ENCODE measurements at regions not wholly inside any gene's neighbourhood (a gene's known extent, or its start where the extent isn't known, plus 50 kb on each side); places are given as distances from the start of the nearest gene placed in this dataset.

GRCh38 chr10:50981385-50981784 lies 92.9 kb upstream of the PRKG1 start:
- no peaks in the 10 kb centered on the region for H3K9me3 ChIP-seq (ENCODE audit: control insufficient read depth, low read depth, low read length)
- Mint-ChIP-seq H3K36me3 (ENCODE audit: insufficient read depth in 1 of 3, low read depth in 3 of 3) (no peaks in the 10 kb centered on the region), H3K27me3 (ENCODE audit: low read depth) (peaks cover 4% of the 10 kb centered on the region; the same call in 1 of the 2 replicates), H3K4me1 (no peaks in the 10 kb centered on the region), H3K9me3 (no peaks in the 10 kb centered on the region), H3K4me3 (no peak overlapping the region), H3K27ac (no peak overlapping the region)
- H3K56ac ChIP-seq (ENCODE audit: insufficient read length, low read depth, low read length): no peak overlapping the region
- no peak overlapping the region for H3K9ac ChIP-seq (ENCODE audit: extremely low read depth, insufficient read length, low read length)
- H3K14ac ChIP-seq (ENCODE audit: insufficient read depth, low read length): no peak overlapping the region
- no peak overlapping the region for H2BK15ac ChIP-seq (ENCODE audit: low read depth, low read length)
- H3K23me2 ChIP-seq (ENCODE audit: insufficient read length, low read depth, low read length, poor library complexity, severe bottlenecking): no peaks in the 10 kb centered on the region
- no peak overlapping the region for H3K4me2 ChIP-seq (ENCODE audit: insufficient read depth, insufficient read length, low read length)
- H4K8ac ChIP-seq (replicated peaks; ENCODE audit: insufficient read length, low read depth, low read length): no peak overlapping the region
- no peak overlapping the region for H3K4ac ChIP-seq (ENCODE audit: low read depth, low read length)
- no peak for DNase-seq
- H3T11ph ChIP-seq (ENCODE audit: low read length): no peak overlapping the region
- no peaks in the 10 kb centered on the region for H3K79me1 ChIP-seq (ENCODE audit: insufficient read depth, low read depth, low read length, poor library complexity, severe bottlenecking)
- H2BK20ac ChIP-seq (ENCODE audit: low read depth, low read length, poor library complexity, severe bottlenecking): no peak overlapping the region
- no peak overlapping the region for H2BK12ac ChIP-seq (ENCODE audit: insufficient read length, low read depth, low read length)
- no peaks in the 10 kb centered on the region for H3K27me3 ChIP-seq (ENCODE audit: insufficient read depth, low read length)
- no peaks in the 10 kb centered on the region for H3K4me1 ChIP-seq (ENCODE audit: insufficient read depth, low read length)
- H4K91ac ChIP-seq (ENCODE audit: insufficient read length, low read depth, low read length): no peak overlapping the region
- H4K20me1 ChIP-seq (ENCODE audit: control insufficient read depth, insufficient read depth, insufficient read length): no peaks in the 10 kb centered on the region
- no peak overlapping the region for H3K23ac ChIP-seq (ENCODE audit: insufficient read length, low read depth, low read length)
- H2AK5ac ChIP-seq (ENCODE audit: insufficient read length, low read length): no peak overlapping the region
- TF ChIP-seq CTCF (conservative IDR thresholded peaks at IDR 0.05): no peak
- H4K5ac ChIP-seq (ENCODE audit: insufficient read length, low read depth, low read length): no peak overlapping the region
- H2AFZ ChIP-seq (ENCODE audit: low read length): no peak overlapping the region
- no peak overlapping the region for H2BK120ac ChIP-seq (ENCODE audit: low read depth, low read length, poor library complexity, severe bottlenecking)
- H3K18ac ChIP-seq (ENCODE audit: insufficient read length, low read depth, low read length): no peak overlapping the region
- no peak overlapping the region for H2BK5ac ChIP-seq (ENCODE audit: insufficient read length, low read length)
- H3K79me2 ChIP-seq (ENCODE audit: insufficient read depth, low read length): no peaks in the 10 kb centered on the region
- no peak overlapping the region for H3K27ac ChIP-seq (ENCODE audit: insufficient read length, low read depth, low read length)

Data from H9 (cell line).